ENCODE measurements at regions not wholly inside any gene's neighbourhood (a gene's known extent, or its start where the extent isn't known, plus 50 kb on each side); places are given as distances from the start of the nearest gene placed in this dataset.
"Not testable (repeated sequence)": the region's sequence is repeated elsewhere in the genome, so short reads cannot be mapped to it uniquely, and the experiment has no call there.

DNA sequence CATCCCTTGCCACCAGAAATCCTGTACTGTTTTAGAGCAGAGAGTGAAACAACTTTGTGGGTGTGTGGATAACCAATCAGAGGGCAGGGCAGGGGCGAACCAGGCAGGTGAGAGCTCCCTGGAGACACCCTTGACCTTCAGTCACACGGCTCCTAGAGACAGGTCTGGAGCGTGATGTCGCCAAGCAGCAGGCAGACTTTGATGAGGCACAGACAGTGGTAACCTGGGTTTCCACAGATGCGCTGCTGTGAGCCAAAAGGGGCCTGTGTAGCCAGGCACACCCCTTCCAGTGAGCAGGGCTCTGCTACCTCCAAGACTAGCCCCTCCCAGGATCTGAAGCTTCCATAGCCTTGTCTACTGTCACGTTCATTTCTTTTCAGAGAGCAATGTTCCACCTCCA lies 317.8 kb upstream of the ADCY2 start:
- no peak for DNase-seq (ENCODE audit: low read depth in 2 of 2)

DNA sequence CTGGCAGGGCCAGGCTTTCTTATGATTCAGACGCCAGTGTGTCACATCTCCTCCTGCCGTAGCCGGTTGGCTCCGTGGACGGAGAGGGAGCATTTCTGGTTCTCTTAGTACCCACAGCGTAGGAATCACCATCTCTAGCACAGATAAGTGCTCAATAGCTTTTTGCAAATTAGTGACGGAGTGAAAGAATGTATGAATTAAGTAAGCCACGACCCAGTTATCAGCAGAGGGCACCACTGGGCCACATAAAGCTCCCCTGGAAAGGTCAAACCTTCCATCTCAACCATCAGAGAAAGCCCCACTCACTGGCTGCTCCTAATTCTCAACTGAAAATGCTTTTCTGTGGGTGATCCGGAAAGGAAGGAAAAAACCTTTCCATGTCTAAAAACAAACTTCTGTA lies 317.0 kb upstream of the ADCY2 start:
- peak in 1 of 2 donors; percentile 20 for DNase-seq (ENCODE audit: low read depth in 2 of 2)

DNA sequence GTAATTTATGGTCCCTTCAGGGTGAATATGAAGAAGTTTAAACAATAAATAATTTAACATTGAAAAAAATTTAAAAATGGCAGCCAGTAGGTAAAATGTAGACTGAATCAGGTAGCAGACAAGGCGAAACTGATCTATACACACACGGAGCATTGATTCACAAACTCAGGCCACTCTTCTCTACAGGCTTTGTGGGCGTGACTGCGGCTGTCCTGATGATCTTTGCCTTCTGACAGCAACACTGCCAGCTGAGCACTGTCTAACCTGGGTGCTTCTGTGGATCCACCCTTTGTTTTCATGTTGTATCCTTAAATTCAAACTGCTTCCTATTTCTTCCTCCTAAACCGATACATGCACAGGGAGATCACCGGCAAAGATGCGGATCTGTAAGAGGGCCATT lies 315.4 kb upstream of the ADCY2 start:
- DNase-seq (ENCODE audit: low read depth in 2 of 2): no peak

DNA sequence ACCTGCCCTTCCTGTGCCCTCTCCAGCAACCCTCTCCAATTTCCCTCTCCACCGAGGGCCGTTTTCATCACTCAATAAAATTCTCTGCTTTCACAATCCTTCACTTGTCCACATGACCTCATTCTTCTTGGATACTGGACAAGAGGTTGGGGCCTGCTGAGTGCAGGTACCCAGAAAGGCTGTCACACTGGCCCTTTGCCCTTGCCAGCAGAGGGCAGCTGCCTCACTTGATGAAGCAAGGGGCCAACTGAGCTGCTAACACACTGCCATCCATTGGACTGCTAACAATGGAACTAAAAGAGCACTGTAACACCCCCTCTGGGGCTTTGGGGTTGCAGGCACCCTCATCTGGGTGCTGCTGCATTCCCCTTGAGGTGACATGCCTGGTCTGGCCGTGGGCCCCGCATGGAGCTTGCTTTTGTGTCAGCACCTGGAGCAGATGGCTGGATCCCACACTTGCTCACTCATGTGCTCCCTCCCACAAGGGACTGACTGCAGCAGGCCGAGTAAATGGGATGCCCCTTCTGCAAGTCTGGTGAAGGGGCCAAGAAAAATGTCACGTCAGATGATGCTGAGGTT lies 308.1 kb upstream of the ADCY2 start:
- no peak for DNase-seq (ENCODE audit: low read depth in 2 of 2)

DNA sequence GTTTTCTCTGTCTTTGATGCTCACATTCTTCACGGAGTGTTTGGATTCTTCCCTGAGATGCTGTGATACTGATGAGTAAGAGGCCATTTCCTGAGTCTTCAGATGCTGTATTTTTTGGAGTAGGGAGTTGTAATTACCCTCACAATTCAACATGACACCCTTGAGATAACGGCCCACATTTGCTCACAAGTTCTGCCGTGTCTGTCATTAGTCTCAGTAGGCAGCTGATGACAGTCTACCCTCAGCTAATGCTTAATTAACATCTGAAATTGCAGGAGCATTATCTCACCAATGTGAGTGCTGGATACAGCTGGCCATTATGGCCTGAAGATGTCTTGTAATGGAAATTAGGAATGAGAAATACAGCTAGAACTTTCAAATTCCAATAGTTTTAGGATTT lies 307.1 kb upstream of the ADCY2 start:
- no peak for DNase-seq (ENCODE audit: low read depth in 2 of 2)

DNA sequence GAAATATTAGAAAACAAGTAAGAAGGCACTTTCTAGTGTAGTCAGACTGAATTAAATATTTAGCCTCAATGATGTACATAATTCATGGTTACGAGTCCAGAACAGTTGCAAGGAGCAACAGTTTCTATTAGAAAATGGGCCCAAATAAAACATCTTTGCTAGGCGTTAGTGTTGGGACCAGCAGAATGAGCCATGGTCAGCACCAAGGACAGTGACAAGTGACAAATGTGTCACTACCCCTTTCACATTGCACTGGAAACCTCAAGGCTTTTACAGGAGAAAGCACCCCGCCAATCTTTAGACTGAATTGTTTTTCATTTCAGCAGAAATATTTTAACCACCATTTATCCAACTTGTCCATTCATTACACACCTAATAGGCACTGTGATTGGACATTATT lies 301.3 kb upstream of the ADCY2 start:
- DNase-seq (ENCODE audit: low read depth in 2 of 2): no peak

DNA sequence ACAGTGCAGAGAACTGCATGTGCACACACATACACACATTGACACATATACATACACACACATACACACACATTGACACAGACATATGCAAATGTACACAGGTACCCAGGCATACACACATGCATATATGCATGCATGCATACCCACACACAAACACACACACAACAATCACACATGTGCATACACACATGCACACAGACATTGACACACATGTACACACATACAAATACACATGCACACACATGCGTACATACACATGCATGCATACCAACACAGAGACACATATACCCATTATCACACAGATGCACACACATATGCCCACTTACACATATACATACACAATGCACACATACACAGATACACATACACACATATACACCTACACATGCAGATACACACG lies 299.6 kb upstream of the ADCY2 start:
- DNase-seq (ENCODE audit: low read depth in 2 of 2): no peak

DNA sequence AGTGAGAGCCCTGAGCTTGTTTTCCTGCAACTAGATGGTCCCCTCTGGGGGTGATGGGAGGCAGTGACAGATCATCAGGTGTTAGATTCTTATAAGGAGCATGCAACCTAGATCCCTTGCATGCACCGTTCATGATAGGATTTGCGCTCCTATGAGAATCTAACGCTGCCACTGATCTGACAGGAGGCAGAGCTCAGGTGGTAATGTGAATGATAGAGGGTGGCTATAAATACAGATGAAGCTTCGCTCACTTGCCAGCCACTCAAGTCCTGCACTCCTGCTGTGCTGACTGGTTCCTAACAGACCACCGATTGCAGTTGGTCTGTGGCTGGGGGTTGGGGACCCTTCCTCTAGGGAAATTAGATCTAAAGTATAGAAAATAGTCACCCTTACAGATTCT lies 290.6 kb upstream of the ADCY2 start:
- DNase-seq (ENCODE audit: low read depth in 2 of 2): no peak

DNA sequence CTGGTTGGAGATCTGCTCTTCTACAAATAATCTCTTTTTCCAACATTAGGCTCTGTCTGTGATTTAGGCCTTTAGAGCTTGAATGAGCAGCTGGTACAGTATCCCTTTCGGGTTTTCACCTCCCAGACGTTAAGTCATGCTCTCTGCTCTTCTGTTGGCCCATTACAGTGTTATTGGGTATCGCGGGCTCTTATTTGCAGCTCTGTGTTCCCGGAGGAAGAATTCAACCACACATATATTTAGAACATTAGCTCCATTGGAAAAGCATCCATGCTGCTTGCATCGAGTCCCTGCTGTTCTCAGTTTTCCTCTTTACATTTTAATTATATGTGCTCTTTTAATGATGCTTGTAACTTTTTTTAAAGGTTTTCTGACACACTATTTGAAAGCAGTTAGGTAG lies 278.0 kb upstream of the ADCY2 start:
- no peak for DNase-seq (ENCODE audit: low read depth in 2 of 2)

DNA sequence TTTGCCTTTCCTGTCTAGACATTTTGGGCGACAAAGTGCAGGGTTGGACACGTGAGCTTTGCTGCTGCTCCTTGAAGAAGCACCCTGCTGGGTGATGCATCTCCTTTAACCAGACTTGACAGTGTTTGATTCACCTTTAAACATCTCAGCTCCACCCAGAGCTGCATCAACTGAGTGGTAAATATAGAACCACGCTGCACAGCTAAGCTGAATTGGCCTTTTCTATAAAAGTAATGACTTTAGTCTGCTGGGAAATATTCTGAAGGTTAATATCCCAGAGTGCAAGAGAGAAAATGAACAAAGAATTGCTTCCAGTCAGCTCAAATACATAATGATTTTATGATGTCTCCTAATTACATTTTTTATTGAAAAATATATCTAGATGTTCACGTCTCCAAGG lies 264.3 kb upstream of the ADCY2 start:
- DNase-seq (ENCODE audit: low read depth in 2 of 2): no peak

DNA sequence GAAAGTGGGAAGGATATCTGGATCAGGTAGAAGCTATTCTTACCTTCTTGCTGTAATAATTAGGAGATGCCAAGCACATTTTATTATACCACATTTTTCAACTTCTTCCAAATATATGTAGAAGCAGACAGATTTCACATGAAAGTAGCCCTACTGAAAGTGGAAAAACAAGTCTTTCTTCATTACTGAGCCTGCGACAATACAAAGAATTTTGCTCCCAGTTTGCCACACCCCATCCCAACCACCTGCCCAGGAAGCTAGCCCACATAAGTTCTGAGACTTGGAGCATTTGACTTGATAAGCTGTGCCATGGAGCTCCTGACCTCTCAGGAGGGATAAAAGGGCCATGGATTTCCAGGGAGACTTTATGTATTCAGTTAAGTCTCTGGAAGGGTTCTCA lies 249.1 kb upstream of the ADCY2 start:
- no peak for DNase-seq (ENCODE audit: low read depth in 2 of 2)

DNA sequence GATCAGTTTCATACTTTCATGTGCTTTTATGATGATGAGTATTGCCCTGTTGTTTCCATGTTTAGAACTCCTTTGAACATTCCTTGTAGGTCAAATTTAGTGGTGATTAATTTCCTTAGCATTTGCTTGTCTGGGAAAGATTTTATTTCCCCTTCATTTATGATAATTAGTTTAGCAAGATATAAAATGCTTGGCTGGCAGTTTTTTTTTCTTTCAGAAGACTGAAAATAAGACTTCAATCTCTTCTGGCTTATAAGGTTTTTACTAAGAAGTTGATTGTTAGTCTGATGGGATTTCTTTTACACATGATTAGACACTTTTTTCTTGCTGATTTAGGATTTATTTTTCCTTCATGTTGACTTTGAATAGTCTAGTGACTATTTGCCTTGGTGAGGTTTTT lies 238.9 kb upstream of the ADCY2 start:
- DNase-seq (ENCODE audit: low read depth in 2 of 2): no peak

DNA sequence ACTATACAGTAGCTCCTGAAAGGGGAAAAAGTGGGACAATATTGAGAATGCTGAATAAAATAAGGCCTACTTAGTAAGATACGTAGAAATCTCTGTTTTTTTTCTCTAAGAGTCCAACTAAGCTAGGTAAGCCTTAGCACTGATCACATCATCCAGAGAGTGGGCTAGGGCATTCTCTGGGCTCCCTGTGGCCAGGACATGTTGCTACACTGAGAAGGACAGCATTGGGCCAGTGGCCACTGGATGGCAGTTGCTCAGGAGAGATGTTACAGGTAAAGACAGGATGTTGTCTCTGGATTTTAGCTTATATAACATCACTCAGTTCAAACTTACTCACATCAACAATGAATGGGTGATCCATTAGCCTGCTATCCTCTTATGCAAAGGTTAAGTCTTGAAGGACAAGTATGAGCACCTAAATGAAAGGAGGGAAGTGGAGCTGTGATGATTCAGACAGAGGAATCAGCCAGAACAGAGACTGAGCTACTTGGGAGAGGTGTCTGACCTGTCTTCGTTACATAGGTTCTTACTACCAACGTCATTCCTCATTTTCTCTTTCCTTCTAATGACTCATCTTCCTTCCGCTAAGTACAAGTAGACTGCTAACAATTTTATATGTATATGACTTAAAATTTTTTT lies 226.6 kb upstream of the ADCY2 start:
- no peak for DNase-seq (ENCODE audit: low read depth in 2 of 2)

DNA sequence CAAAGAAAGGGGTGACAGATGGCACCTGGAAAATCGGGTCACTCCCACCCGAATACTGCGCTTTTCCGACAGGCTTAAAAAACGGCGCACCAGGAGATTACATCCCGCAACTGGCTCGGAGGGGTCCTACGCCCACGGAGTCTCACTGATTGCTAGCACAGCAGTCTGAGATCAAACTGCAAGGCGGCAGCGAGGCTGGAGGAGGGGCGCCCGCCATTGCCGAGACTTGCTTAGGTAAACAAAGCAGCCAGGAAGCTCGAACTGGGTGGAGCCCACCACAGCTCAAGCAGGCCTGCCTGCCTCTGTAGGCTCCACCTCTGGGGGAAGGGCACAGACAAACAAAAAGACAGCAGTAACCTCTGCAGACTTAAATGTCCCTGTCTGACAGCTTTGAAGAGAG lies 225.2 kb upstream of the ADCY2 start:
- DNase-seq (ENCODE audit: low read depth in 2 of 2): not testable (repeated sequence)

DNA sequence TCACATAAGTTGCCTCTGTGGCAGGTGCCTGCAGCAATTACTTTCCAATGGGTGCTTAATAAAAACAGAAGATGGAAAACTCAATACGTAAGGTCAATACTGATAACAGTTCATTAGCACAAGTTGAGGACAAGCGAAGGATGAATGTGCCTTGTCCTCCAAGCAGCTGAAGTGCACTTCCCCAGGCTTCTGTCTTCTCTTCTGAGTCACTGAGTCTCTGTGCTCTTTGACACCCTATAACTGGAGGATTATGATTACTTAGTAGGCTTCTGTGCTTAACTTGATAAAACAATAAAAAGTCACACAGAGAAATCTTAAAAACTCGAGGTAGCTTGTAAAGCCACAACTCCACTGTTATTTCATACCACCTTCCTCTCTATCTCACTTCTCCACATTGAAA lies 216.6 kb upstream of the ADCY2 start:
- no peak for DNase-seq (ENCODE audit: low read depth in 2 of 2)

DNA sequence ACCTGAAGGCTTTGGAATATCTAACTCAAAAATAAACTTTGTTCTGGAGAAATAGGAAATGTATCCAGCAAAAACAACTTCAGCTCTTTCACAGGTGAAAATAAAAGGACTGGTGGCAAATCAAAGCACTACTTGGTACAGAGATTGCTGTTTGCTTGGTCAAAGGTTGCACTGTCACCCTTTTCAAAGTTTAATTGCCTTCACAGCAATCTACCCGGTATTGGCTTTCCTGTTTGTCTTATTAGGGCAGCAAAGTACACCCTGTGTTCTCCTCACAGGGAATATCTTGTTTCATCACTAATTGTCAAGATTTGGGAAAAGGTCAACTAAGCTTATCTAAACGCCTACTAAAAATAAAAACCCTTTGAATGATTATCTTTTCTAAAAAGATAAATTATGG lies 214.1 kb upstream of the ADCY2 start:
- DNase-seq (ENCODE audit: low read depth in 2 of 2): no peak

DNA sequence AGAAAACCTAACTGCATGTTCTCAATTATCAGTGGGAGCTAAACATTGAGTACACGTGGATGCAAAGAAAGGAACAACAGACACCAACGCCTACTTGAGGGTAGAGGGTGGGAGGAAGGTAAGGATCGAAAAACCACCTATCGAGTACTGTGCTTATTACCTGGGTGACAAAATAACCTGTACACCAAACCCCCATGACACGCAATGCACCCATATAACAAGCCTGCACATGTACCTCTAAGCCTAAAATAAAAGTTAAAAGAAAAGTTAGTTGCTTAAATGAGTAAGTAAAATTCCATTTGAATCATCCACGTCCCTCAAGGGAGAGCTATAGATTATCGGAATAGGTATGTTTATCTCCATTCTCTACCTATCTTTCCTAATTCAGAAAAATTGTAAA lies 210.2 kb upstream of the ADCY2 start:
- DNase-seq (ENCODE audit: low read depth in 2 of 2): no peak

DNA sequence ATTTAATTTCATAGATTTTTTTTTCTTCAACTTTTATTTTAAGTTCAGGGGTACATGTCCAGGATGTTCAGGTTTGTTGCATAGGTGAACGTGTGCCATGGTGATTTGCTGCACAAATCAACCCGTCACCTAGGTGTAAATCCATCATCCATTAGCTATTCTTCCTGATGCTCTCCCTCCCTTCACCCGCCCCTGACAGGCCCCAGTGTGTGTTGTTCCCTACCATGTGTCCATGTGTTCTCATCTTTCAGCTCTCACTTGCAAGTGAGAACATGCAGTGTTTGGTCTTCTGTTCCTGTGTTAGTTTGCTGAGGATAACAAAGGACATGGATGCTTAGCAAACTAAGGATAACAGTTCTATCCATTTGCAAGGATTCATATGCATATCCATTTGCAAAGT lies 209.1 kb upstream of the ADCY2 start:
- DNase-seq (ENCODE audit: low read depth in 2 of 2): no peak

DNA sequence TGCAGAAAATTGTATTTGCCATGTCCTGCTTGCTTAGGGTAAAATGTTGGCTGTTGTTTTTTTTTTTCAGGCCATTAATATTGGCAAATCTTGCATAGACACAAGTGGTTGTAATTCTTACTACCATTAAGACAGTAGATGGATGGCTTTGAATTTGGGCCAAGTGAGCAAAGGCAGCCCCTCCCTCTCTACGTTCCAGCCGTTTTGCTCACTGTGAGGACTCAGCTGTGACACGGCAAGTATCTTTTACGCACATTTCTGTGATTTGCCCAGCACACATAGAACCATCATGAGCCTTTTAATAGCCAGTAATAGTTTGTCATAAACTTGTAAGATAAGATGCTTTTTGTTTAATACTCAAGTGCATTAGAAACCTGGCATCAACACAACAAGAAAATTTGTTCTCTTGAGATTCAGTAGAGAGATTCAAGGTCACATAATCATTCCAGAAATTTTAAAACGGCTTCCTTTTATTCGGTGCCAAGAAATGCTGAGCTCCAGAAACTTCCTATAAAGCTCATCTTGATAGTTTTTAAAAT lies 205.2 kb upstream of the ADCY2 start:
- DNase-seq (ENCODE audit: low read depth in 2 of 2): no peak

DNA sequence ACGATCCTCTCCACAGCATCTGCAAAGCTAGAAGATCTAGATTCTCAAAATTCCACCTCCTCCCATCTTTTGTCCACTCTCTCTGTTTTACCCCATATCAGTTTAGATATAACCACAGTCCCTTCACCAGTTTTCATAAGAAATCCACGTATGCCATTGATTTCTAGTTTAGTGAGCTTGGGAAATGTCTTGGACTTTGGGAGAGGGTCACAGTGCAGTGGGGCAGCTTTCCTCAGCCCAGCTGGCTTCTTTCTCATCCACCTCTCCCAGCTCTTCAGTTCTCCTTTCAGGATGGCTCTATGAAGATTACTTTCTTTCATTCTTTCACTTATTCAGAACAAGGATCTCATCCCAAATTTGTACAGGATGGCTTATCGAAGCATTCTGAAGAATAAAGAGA lies 203.9 kb upstream of the ADCY2 start:
- DNase-seq (ENCODE audit: low read depth in 2 of 2): no peak

DNA sequence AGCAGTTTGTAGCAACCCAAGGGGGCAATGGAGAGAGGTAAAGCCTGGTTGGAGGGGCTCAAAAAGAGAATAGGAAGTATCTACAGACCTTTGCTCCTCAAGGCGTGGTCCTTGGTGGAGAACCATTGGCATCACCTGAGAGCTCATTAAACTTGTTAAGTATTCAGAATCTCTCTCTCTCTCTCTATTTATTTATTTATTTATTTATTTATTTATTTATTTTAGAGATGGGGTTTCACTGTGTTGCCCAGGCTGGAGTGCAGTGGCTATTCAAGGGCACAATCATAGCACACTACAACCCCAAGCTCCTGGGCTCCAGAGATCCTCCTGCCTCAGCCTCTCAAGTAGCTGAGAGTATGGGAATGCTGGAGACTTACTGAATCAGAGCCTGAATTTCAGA lies 193.1 kb upstream of the ADCY2 start:
- no peak for DNase-seq (ENCODE audit: low read depth in 2 of 2)

DNA sequence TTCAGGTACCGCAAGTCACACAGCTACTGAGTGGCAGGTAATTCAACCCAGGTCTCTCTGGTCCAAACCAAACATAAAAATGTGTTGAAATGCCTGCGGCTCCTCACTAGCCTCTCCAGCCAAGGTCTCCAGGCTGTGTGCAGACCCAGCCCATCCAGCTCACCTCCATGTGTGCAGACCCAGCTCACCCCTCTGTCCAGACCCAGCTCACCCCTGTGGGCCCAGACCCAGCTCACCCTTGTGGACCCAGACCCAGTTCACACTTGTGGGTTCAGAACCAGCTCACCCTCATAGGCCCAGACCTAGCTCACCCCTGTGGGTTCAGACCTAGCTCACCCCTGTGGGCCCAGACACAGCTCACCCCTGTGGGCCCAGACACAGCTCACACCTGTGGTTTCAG lies 188.0 kb upstream of the ADCY2 start:
- DNase-seq (ENCODE audit: low read depth in 2 of 2): no peak

DNA sequence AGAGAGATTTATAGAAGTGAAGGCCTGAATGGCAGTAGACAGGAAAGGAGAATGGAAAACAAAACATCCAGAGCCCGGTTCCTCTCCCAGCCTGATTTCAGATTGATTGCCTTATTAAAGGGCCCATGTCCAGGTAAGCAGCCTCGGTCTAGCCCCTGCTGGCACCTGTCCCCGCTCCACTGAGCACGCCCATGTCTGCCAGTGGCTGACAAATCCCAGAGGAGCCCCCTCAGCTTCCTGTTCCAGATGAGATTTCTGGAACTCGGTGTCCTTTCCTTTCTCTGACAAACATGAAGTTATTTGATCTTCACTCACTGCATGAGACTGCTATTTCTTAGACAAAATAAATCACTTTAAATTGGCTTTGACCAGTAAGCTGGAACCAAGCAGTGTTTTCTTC lies 187.0 kb upstream of the ADCY2 start:
- DNase-seq (ENCODE audit: low read depth in 2 of 2): no peak

DNA sequence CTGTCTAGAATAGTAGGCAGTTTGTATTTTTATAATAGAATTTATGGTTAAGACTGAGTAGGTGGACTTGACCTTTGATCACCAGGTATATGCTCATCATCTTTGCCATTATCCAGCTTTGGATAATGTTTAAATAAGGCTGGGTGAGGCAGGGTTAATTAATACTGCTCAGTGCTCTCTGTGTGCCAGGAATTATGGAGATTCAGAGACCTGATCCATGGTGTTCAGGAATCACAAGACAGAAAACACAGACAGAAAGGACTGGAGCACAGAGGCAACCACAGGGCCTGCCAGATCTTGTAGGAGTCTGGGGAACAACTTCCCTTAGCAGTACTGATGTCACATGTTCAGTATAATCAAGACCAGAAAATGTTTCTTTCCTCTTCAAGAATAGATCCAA lies 186.3 kb upstream of the ADCY2 start:
- DNase-seq (ENCODE audit: low read depth in 2 of 2): no peak
